Ascending aorta (tissue), 2 donors: ENCODE measurements at regions not wholly inside any gene's neighbourhood (a gene's known extent, or its start where the extent isn't known, plus 50 kb on each side); places are given as distances from the start of the nearest gene placed in this dataset.

Experiments used
- DNase-seq, 2 donors: peaks; one replicate each; pipeline ENCODE4 v3.0.0-alpha.2; 2019; ENCODE audit warnings: low spot score in 2 of 2
- H3K27ac ChIP-seq, 2 donors: fragments of 200-600 bp; sonication (generic); one replicate each; pipeline ENCODE4 v1.5.1; 2016 to 2017; ENCODE audit warnings: mild to moderate bottlenecking in 1 of 2
- H3K27me3 ChIP-seq: fragments of 200-600 bp; sonication (generic); one replicate; pipeline ENCODE4 v1.5.1; 2017
- H3K36me3 ChIP-seq, 2 donors: fragments of 200-600 bp; sonication (generic); one replicate each; pipeline ENCODE4 v1.5.1; 2016
- H3K4me1 ChIP-seq, 2 donors: fragments of 200-600 bp; sonication (generic); one replicate each; pipeline ENCODE4 v1.5.1; 2016 to 2017; ENCODE audit warnings: mild to moderate bottlenecking in 1 of 2
- H3K4me3 ChIP-seq, 2 donors: fragments of 200-600 bp; sonication (generic); one replicate each; pipeline ENCODE4 v1.5.1; 2016 to 2017; ENCODE audit warnings: mild to moderate bottlenecking in 1 of 2
- H3K9me3 ChIP-seq, 2 donors: fragments of 200-600 bp; sonication (generic); one replicate each; pipeline ENCODE4 v1.5.1; 2016
- CTCF ChIP-seq, 3 experiments: fragments of 200-600 bp in 2 of 3; fragments of 450-650 bp in 1 of 3; sonication (generic) in 2 of 3; IDR thresholded peaks; one replicate each; pipeline ENCODE4 v1.5.1; 2016 to 2019; ENCODE audit warnings: antibody characterized with exemption in 3 of 3, mild to moderate bottlenecking in 1 of 3, moderate library complexity in 1 of 3
- intact Hi-C: fragments of 100-400 bp; cut with DNase I; formaldehyde crosslinking; loops from one replicate; pipeline ENCODE4 v1.15.1; 2023

GRCh38 chr12:127640181-127640886 lies 626.6 kb upstream of the TMEM132C start:
- Histone ChIP-seq H3K9me3 (no peaks in the 10 kb centered on the region), H3K4me1 (peaks cover 0 to 16% of the 10 kb centered on the region in 2 donors), H3K27ac (peak overlapping the region; percentile 72 to 81), H3K27me3 (no peaks in the 10 kb centered on the region), H3K4me3 (peak overlapping the region in 1 of 2 donors; percentile 6), H3K36me3 (no peaks in the 10 kb centered on the region)
- intact Hi-C loops, result loop anchor here (1.0 to 5.0 kb wide), 4 partner anchors 20 to 287 kb away; no protein-coding TSS in a partner anchor
- no peak for TF ChIP-seq CTCF (IDR thresholded peaks at IDR 0.05)
- peak; percentile 14 to 86 for DNase-seq

- H3K9me3 ChIP-seq, result no peaks in the 10 kb centered on the region
- no peak overlapping the region for H3K27ac ChIP-seq
- H3K4me3 ChIP-seq, result no peak overlapping the region
- intact Hi-C loops, result loop anchor here (5.0 kb wide), 2 partner anchors 35 to 285 kb away; no protein-coding TSS in a partner anchor
- no peaks in the 10 kb centered on the region for H3K36me3 ChIP-seq
- H3K4me1 ChIP-seq, result peaks cover 0 to 16% of the 10 kb centered on the region in 2 donors
- H3K27me3 ChIP-seq, result no peaks in the 10 kb centered on the region
- no peak for TF ChIP-seq CTCF (IDR thresholded peaks at IDR 0.05)
- DNase-seq, result no peak
These were observed 624.8 kb upstream of the TMEM132C start for GRCh38 chr12:127642208-127642607.

GRCh38 chr12:127648321-127648720 lies 618.6 kb upstream of the TMEM132C start:
- Histone ChIP-seq H3K27ac (no peak overlapping the region), H3K4me1 (no peaks in the 10 kb centered on the region), H3K9me3 (no peaks in the 10 kb centered on the region), H3K27me3 (no peaks in the 10 kb centered on the region), H3K36me3 (no peaks in the 10 kb centered on the region), H3K4me3 (no peak overlapping the region)
- intact Hi-C loops, result no loop called here
- DNase-seq, result no peak
- no peak for TF ChIP-seq CTCF (IDR thresholded peaks at IDR 0.05)

- no peak overlapping the region for H3K4me3 ChIP-seq
- H3K27me3 ChIP-seq, result no peaks in the 10 kb centered on the region
- no peaks in the 10 kb centered on the region for H3K9me3 ChIP-seq
- TF ChIP-seq CTCF (IDR thresholded peaks at IDR 0.05), result no peak
- H3K27ac ChIP-seq, result no peak overlapping the region
- H3K36me3 ChIP-seq, result no peaks in the 10 kb centered on the region
- H3K4me1 ChIP-seq, result no peaks in the 10 kb centered on the region
- intact Hi-C loops, result no loop called here
- DNase-seq, result no peak
These were observed 617.0 kb upstream of the TMEM132C start for GRCh38 chr12:127649961-127650360.

- no peaks in the 10 kb centered on the region for H3K36me3 ChIP-seq
- no peak for TF ChIP-seq CTCF (IDR thresholded peaks at IDR 0.05)
- DNase-seq, result no peak
- no peak overlapping the region for H3K4me3 ChIP-seq
- intact Hi-C loops, result no loop called here
- H3K27ac ChIP-seq, result no peak overlapping the region
- no peaks in the 10 kb centered on the region for H3K4me1 ChIP-seq
- H3K27me3 ChIP-seq, result no peaks in the 10 kb centered on the region
- no peaks in the 10 kb centered on the region for H3K9me3 ChIP-seq
These were observed 616.3 kb upstream of the TMEM132C start for GRCh38 chr12:127650626-127651025.
